T-cell (primary cell): ENCODE measurements at regions not wholly inside any gene's neighbourhood (a gene's known extent, or its start where the extent isn't known, plus 50 kb on each side); places are given as distances from the start of the nearest gene placed in this dataset.

ENCODE experiments used
- ATAC-seq, 4 experiments: fragments of 200-7000 bp in 3 of 4; fragments of 150-1000 bp in 1 of 4; cut with Tn5 transposase; replicated peaks in 1 of 4; 1 replicate in 3 of 4; 2 replicates in 1 of 4; pipeline ENCODE4 v1.10.0; 2021; ENCODE audit warnings: moderate library complexity in 3 of 4, mild to moderate bottlenecking in 2 of 4, moderate number of reproducible peaks in 1 of 4
- CTCF ChIA-PET, 2 donors: fragments of 300-600 bp; sonication (Branson Sonifier 250); formaldehyde crosslinking; loops; one replicate each; lab custom pipeline; 2022; ENCODE audit warnings: antibody characterized with exemption in 2 of 2; lab: Charles Lee
- POLR2A ChIA-PET, 2 donors: fragments of 300-600 bp; sonication (Branson Sonifier 250); formaldehyde crosslinking; loops; one replicate each; lab custom pipeline; 2022; ENCODE audit warnings: antibody characterized with exemption in 2 of 2; lab: Charles Lee
- DNase-seq, 35 experiments: peaks; one replicate each; pipeline versions ENCODE4 v3.0.0 to v3.0.0-alpha.2; 2013 to 2023
- H3K27ac ChIP-seq: one replicate; pipeline ENCODE4 v1.5.1; 2013; ENCODE audit warnings: low read length
- H3K27me3 ChIP-seq, 2 experiments: replicated peaks in 1 of 2; 1 replicate in 1 of 2; 2 replicates in 1 of 2; pipeline versions ENCODE4 v1.6.1 to v1.7.0; 2013; ENCODE audit warnings: low read length in 1 of 2, mixed read lengths in 1 of 2; ENCODE audit not compliant: control insufficient read depth in 2 of 2, insufficient read depth in 2 of 2; ENCODE audit errors: extremely low read depth in 1 of 2
- H3K36me3 ChIP-seq, 2 donors: 1 replicate in 1 of 2; 2 replicates in 1 of 2; pipeline versions ENCODE4 v1.6.1 to v1.7.0; 2013; ENCODE audit warnings: low read length in 1 of 2; ENCODE audit not compliant: control insufficient read depth in 2 of 2, insufficient read depth in 1 of 2; ENCODE audit errors: extremely low read depth in 1 of 2
- H3K4me1 ChIP-seq, 2 experiments: 1 replicate in 1 of 2; 2 replicates in 1 of 2; pipeline versions ENCODE4 v1.6.1 to v1.7.0; 2013; ENCODE audit warnings: low read length in 2 of 2, mixed read lengths in 1 of 2; ENCODE audit not compliant: insufficient read depth in 2 of 2, control insufficient read depth in 1 of 2; ENCODE audit errors: extremely low read depth in 1 of 2
- H3K4me3 ChIP-seq, 2 donors: 1 replicate in 1 of 2; 2 replicates in 1 of 2; pipeline versions ENCODE4 v1.5.1 to v1.7.0; 2013; ENCODE audit warnings: mild to moderate bottlenecking in 2 of 2, low read length in 1 of 2, moderate library complexity in 1 of 2; ENCODE audit not compliant: control insufficient read depth in 1 of 2; ENCODE audit errors: extremely low read depth in 1 of 2
- H3K9me3 ChIP-seq: 2 replicates; pipeline ENCODE4 v1.7.0; 2013
- H3K27ac Mint-ChIP-seq, 2 donors: one replicate each; pipeline ENCODE4 v1.8.0; 2020 to 2021; ENCODE audit warnings: mild to moderate bottlenecking in 2 of 2, mixed read lengths in 2 of 2
- H3K27me3 Mint-ChIP-seq, 2 donors: one replicate each; pipeline ENCODE4 v1.8.0; 2021 to 2022; ENCODE audit warnings: mixed read lengths in 2 of 2
- H3K36me3 Mint-ChIP-seq: one replicate; pipeline ENCODE4 v1.8.0; 2021; ENCODE audit warnings: mixed read lengths
- H3K4me1 Mint-ChIP-seq, 3 donors: one replicate each; pipeline ENCODE4 v1.8.0; 2020 to 2022; ENCODE audit warnings: mixed read lengths in 3 of 3, mild to moderate bottlenecking in 1 of 3
- H3K4me3 Mint-ChIP-seq, 3 donors: one replicate each; pipeline ENCODE4 v1.8.0; 2020 to 2022; ENCODE audit warnings: mild to moderate bottlenecking in 3 of 3, mixed read lengths in 3 of 3, moderate library complexity in 3 of 3
- H3K9me3 Mint-ChIP-seq, 3 donors: one replicate each; pipeline ENCODE4 v1.8.0; 2020 to 2022; ENCODE audit warnings: mixed read lengths in 3 of 3
- whole genome bisulfite sequencing: methylation state at CpG from one replicate; pipeline ENCODE4 v1.1.5; 2013; ENCODE audit warnings: missing lambda C conversion rate; ENCODE audit not compliant: insufficient coverage; 5-methylcytosine and 5-hydroxymethylcytosine counted together

DNA sequence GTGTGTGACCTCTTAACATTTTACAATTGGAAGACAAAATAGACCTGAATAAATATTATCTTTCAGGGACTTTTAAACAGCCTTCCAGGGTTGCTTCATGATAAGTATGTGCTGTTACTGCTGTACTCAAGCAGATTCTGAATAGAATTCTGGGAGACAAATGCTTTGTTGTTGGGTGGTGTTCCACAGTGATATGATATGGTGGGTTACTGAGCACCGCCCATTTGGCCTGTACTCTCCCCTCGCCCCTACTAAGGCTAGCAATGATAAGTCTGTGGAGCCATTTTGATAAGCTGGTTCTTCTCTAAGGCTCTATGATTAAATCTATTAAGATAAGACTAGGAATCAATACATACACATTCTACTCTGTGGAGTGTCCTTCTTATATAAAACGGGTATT, 89.8 kb upstream of the ITGA4 start:
- Histone ChIP-seq H3K4me1 (peaks cover 8 to 13% of the 10 kb centered on the region in 2 experiments), H3K36me3 (no peaks in the 10 kb centered on the region), H3K27ac (no peak overlapping the region), H3K9me3 (no peaks in the 10 kb centered on the region), H3K4me3 (no peak overlapping the region), H3K27me3 (no peaks in the 10 kb centered on the region)
- Mint-ChIP-seq H3K36me3 (peaks cover 14% of the 10 kb centered on the region), H3K27me3 (no peaks in the 10 kb centered on the region), H3K9me3 (no peaks in the 10 kb centered on the region), H3K4me1 (peaks cover 17 to 22% (median 18%) of the 10 kb centered on the region in 3 donors), H3K27ac (no peak overlapping the region), H3K4me3 (no peak overlapping the region)
- DNase-seq (no peak), ATAC-seq (no peak)
- CTCF ChIA-PET = interaction anchor here in 1 of 2 donors (0.5 kb wide), 1 partner anchor 54 kb away, joined by 3 read pairs; no protein-coding TSS in a partner anchor
- WGBS = no CpG with 5 or more reads among the region's 3 CpGs
- POLR2A ChIA-PET = no interaction called here

DNA sequence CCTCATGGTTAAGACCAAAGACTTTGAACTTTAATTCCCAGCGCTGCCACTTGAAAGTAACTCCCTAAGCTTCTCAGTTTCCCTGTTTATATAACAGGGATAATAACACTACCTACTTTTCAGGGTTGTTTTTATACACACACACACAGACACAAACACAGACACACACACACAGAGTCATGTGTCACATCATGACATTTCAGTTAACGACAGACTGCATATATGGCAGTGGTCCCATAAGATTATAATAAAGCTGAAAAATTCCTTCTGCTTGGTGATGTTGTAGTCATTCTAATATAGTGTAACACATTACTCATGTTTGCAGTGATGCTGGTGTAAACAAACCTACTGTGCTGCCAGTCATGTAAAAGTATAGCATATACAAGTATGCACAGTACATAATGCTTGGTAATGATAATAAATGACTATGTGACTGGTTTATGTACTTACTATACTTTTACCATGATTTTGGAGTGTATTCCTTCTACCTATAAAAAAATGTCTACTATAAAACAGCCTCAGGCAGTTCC, 89.2 kb upstream of the ITGA4 start:
- Histone ChIP-seq H3K4me3 (no peak overlapping the region), H3K27me3 (no peaks in the 10 kb centered on the region), H3K4me1 (peaks cover 13 to 15% of the 10 kb centered on the region in 2 experiments), H3K9me3 (no peaks in the 10 kb centered on the region), H3K36me3 (no peaks in the 10 kb centered on the region), H3K27ac (no peak overlapping the region)
- ATAC-seq (no peak), DNase-seq (no peak)
- POLR2A ChIA-PET = no interaction called here
- WGBS = no CpG with 5 or more reads among the region's 2 CpGs
- Mint-ChIP-seq H3K27me3 (no peaks in the 10 kb centered on the region), H3K9me3 (no peaks in the 10 kb centered on the region), H3K27ac (no peak overlapping the region), H3K36me3 (peaks cover 13% of the 10 kb centered on the region), H3K4me1 (peaks cover 22 to 28% (median 24%) of the 10 kb centered on the region in 3 donors), H3K4me3 (no peak overlapping the region)
- CTCF ChIA-PET = interaction anchor here in 1 of 2 donors (0.5 kb wide), 1 partner anchor 55 kb away, joined by 3 read pairs; no protein-coding TSS in a partner anchor

DNA sequence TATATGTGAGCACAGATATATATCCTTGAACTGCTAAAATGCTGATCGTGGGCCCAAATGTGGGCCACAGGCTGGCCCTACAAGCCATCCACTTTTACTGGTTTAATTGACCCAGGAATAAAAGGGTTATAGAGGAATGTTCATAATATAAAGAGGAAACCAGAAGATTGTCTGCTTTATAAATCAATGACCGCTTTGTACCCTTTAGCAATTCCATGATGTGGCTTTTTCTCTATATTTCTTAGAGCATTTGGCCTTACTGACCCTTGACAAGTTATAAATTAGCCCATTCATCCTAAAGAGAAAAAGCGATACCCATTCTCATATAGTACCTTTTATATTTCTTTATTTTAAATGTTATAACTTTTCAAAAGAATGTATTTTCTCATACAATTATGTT, 87.1 kb upstream of the ITGA4 start:
- WGBS = no CpG with 5 or more reads among the region's 3 CpGs
- no peak overlapping the region for H3K27ac ChIP-seq
- H3K27me3 Mint-ChIP-seq = no peaks in the 10 kb centered on the region
- POLR2A ChIA-PET = no interaction called here
- H3K36me3 ChIP-seq = no peaks in the 10 kb centered on the region
- no peak for ATAC-seq
- no peaks in the 10 kb centered on the region for H3K27me3 ChIP-seq
- H3K4me1 Mint-ChIP-seq = peaks cover 30 to 35% (median 31%) of the 10 kb centered on the region in 3 donors
- no peak overlapping the region for H3K4me3 ChIP-seq
- no peak overlapping the region for H3K27ac Mint-ChIP-seq
- peaks cover 14 to 15% of the 10 kb centered on the region in 2 experiments for H3K4me1 ChIP-seq
- H3K4me3 Mint-ChIP-seq = no peak overlapping the region
- CTCF ChIA-PET = no interaction called here
- H3K9me3 Mint-ChIP-seq = no peaks in the 10 kb centered on the region
- H3K9me3 ChIP-seq = no peaks in the 10 kb centered on the region
- peaks cover 6% of the 10 kb centered on the region for H3K36me3 Mint-ChIP-seq
- no peak for DNase-seq

DNA sequence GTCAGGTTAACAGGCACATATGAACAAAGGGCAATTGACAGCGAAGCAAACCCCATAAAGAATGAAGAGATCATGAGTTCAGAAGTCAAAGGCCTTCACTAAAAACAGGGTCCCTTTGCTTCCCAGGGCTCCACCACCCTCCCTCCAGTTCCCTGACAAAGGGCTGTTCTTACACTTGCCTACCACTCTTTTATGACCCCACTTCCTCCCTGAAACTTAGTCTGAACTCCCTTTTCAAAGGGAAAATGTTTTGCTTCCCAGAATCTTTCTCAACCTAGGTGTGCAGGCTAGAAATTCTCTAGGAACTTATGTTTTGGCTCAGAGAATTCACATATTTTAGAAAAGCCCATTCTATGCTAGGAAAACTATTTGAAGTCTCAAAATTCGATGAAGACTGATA, 86.0 kb upstream of the ITGA4 start:
- no peaks in the 10 kb centered on the region for H3K9me3 ChIP-seq
- no CpG with 5 or more reads among the region's 2 CpGs for WGBS
- H3K27ac Mint-ChIP-seq = peak overlapping the region; percentile 77 to 80
- peaks cover 14 to 15% of the 10 kb centered on the region in 2 experiments for H3K4me1 ChIP-seq
- H3K4me3 Mint-ChIP-seq = peak overlapping the region in 1 of 3 donors; percentile 22
- H3K36me3 ChIP-seq = no peaks in the 10 kb centered on the region
- no peak for ATAC-seq
- ChIA-PET CTCF (no interaction called here), POLR2A (no interaction called here)
- no peak overlapping the region for H3K4me3 ChIP-seq
- no peaks in the 10 kb centered on the region for H3K9me3 Mint-ChIP-seq
- no peaks in the 10 kb centered on the region for H3K27me3 Mint-ChIP-seq
- H3K27ac ChIP-seq = peak overlapping the region; percentile 8
- no peaks in the 10 kb centered on the region for H3K27me3 ChIP-seq
- no peak for DNase-seq
- H3K4me1 Mint-ChIP-seq = peaks cover 31 to 36% (median 31%) of the 10 kb centered on the region in 3 donors
- peaks cover 8% of the 10 kb centered on the region for H3K36me3 Mint-ChIP-seq

DNA sequence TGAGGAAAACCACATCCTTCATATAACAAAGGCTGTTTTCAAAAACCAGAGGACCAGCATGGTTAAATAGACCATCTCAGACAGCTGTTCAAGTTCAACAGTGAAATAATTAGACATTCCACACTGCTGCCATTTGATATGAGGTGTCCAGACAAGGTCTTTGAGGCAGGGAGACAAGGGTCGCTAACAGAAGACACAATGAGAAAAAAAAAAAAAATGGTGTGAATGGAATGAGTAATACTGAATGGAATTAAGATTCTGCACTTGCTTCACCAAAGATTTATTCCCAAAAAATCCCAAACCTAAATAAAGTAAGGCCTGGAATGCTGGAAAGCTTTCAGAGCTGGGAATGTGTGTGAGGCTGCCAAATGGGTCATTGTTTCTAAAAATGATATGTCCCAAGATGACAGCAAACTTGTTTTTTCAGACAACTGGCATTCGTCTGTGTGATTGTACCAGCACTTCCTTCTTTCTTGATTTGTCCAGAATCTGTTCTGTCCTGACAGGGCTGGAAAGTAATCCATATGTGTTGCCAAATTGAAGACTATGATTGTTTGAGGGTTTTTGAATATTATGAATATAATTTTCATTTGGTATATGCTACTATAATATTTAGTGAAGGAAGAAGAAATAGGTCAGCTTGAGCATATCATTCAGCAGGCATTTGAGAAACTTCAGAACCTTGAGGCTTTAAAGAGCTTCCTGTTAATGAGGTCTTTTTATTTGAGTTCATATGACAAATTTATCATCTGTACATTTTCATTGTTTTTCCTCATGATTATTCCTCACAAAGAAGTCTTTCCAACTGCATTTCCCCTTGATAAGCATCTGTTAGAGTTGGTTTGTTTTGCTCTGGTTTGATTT, 85.2 kb upstream of the ITGA4 start:
- no peaks in the 10 kb centered on the region for H3K27me3 ChIP-seq
- ChIA-PET POLR2A (interaction anchor here in 1 of 2 donors (0.7 kb wide), 1 partner anchor 30 kb away, joined by 3 read pairs; no protein-coding TSS in a partner anchor), CTCF (no interaction called here)
- Mint-ChIP-seq H3K27me3 (no peaks in the 10 kb centered on the region), H3K36me3 (peaks cover 15% of the 10 kb centered on the region), H3K4me1 (peaks cover 31 to 39% (median 35%) of the 10 kb centered on the region in 3 donors), H3K4me3 (peak overlapping the region in 1 of 3 donors; percentile 22), H3K9me3 (no peaks in the 10 kb centered on the region), H3K27ac (peak overlapping the region; percentile 77 to 80)
- no peak overlapping the region for H3K4me3 ChIP-seq
- H3K4me1 ChIP-seq = peaks cover 14 to 15% of the 10 kb centered on the region in 2 experiments
- DNase-seq (peak in 1 of 35 experiments; percentile 13), ATAC-seq (peak in 1 of 4 experiments; percentile 46)
- 29% methylated on average over 1 of the region's 2 CpGs for WGBS
- H3K36me3 ChIP-seq = no peaks in the 10 kb centered on the region
- peak overlapping the region; percentile 25 for H3K27ac ChIP-seq
- no peaks in the 10 kb centered on the region for H3K9me3 ChIP-seq

DNA sequence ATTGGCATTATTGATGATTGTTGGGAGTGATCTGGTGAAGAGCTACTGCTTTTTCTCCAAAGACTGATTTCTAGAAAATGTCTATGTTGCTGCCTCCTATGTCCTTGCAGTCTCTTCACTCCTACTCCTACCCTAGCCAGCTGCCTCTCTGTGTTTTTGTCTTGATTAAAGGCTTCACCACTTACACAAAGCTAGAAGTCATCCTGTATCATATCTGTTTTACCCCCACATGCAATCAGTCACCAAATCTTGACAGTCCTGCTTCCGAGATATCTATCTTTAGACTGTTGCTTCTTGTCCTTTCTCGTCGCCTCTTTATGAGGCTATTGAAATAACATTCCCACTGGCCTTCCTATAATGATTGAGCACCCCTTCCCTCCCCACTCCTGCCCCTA, 84.5 kb upstream of the ITGA4 start:
- Mint-ChIP-seq H3K36me3 (peaks cover 15% of the 10 kb centered on the region), H3K9me3 (no peaks in the 10 kb centered on the region), H3K27me3 (no peaks in the 10 kb centered on the region), H3K4me3 (peak overlapping the region in 1 of 3 donors; percentile 22), H3K4me1 (peaks cover 31 to 39% (median 35%) of the 10 kb centered on the region in 3 donors), H3K27ac (peak overlapping the region; percentile 77 to 80)
- 69% methylated on average over 3 of the region's 3 CpGs for WGBS
- ChIA-PET CTCF (interaction anchor here in 1 of 2 donors (0.6 kb wide), 1 partner anchor 68 kb away, joined by 3 read pairs; no protein-coding TSS in a partner anchor), POLR2A (interaction anchor here in 1 of 2 donors (0.7 kb wide), 1 partner anchor 30 kb away, joined by 3 read pairs; no protein-coding TSS in a partner anchor)
- DNase-seq (no peak), ATAC-seq (no peak)
- Histone ChIP-seq H3K27ac (peak overlapping the region; percentile 25), H3K4me3 (no peak overlapping the region), H3K27me3 (no peaks in the 10 kb centered on the region), H3K36me3 (no peaks in the 10 kb centered on the region), H3K9me3 (no peaks in the 10 kb centered on the region), H3K4me1 (peaks cover 14 to 15% of the 10 kb centered on the region in 2 experiments)
